ENCODE measurements at regions not wholly inside any gene's neighbourhood (a gene's known extent, or its start where the extent isn't known, plus 50 kb on each side); places are given as distances from the start of the nearest gene placed in this dataset.

DNA sequence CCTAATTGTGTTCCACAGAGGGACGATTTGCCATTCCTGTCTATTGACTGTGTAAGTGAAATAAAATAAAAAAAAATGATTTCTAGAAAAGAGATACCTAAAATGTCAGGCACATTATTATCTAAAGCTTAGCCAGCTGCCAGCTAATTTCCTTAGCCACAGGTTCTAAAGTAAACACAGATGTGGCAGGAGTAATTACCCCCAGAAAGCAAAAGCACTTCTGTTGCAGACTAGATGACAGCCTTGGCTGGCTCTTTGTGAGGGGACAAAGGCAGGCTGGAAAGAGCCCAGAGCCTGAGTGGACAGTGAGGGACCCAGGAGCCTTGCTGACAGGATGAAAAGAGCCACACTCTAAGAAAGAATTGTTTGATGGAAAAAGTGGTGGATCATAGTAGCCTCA, 418.1 kb downstream of the LRIG3 start:
- no peak overlapping the region for H3K4me3 ChIP-seq (ENCODE audit: low read depth, low read length)
- no peak for DNase-seq (ENCODE audit: low read depth)
- TF ChIP-seq, protein P1, sequence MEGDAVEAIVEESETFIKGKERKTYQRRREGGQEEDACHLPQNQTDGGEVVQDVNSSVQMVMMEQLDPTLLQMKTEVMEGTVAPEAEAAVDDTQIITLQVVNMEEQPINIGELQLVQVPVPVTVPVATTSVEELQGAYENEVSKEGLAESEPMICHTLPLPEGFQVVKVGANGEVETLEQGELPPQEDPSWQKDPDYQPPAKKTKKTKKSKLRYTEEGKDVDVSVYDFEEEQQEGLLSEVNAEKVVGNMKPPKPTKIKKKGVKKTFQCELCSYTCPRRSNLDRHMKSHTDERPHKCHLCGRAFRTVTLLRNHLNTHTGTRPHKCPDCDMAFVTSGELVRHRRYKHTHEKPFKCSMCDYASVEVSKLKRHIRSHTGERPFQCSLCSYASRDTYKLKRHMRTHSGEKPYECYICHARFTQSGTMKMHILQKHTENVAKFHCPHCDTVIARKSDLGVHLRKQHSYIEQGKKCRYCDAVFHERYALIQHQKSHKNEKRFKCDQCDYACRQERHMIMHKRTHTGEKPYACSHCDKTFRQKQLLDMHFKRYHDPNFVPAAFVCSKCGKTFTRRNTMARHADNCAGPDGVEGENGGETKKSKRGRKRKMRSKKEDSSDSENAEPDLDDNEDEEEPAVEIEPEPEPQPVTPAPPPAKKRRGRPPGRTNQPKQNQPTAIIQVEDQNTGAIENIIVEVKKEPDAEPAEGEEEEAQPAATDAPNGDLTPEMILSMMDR (IDR thresholded peaks at IDR 0.05; ENCODE audit: insufficient read depth, low read depth, low read length, missing control alignments): no peak

DNA sequence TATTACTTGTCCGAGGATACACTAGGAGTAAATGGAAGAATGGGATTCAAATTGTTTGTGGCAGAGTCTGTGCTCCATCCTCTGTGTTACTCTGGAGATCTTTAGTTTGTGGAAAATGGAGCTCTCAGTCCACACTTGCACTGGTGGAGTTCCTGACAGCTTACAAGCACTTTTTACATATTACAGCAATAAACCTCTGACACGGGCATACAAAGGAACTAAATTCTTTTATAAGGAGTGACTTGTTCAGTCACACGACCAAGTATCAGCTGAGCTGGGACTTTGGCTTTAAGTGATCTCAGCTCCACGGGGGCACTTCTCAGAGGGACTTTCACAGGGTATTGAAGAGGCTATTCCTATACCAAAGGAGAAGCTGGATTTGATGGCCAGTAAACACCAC, 417.5 kb downstream of the LRIG3 start:
- TF ChIP-seq, protein P1 (IDR thresholded peaks at IDR 0.05; ENCODE audit: insufficient read depth, low read depth, low read length, missing control alignments): no peak
- DNase-seq (ENCODE audit: low read depth): no peak
- no peak overlapping the region for H3K4me3 ChIP-seq (ENCODE audit: low read depth, low read length)

DNA sequence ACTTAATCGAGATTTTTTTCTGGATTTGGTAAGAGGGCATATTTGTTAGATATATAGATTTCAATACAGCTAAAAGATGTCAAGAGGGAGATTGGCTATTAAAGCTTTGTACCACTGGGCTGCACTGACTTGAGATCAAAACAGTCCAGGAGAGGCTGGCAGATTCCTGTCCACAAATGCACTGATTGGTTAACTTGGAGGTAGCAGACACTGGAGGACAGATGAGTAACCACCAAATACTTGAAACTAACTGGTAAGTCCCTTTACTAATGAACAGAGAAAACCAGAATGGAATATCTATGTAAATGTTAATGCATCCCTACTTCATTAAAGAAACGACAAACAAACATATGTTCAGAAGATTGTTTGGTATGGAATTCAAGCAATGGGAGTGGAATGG, 416.6 kb downstream of the LRIG3 start:
- H3K4me3 ChIP-seq (ENCODE audit: low read depth, low read length): no peak overlapping the region
- TF ChIP-seq, protein P1 (IDR thresholded peaks at IDR 0.05; ENCODE audit: insufficient read depth, low read depth, low read length, missing control alignments): no peak
- DNase-seq (ENCODE audit: low read depth): no peak

DNA sequence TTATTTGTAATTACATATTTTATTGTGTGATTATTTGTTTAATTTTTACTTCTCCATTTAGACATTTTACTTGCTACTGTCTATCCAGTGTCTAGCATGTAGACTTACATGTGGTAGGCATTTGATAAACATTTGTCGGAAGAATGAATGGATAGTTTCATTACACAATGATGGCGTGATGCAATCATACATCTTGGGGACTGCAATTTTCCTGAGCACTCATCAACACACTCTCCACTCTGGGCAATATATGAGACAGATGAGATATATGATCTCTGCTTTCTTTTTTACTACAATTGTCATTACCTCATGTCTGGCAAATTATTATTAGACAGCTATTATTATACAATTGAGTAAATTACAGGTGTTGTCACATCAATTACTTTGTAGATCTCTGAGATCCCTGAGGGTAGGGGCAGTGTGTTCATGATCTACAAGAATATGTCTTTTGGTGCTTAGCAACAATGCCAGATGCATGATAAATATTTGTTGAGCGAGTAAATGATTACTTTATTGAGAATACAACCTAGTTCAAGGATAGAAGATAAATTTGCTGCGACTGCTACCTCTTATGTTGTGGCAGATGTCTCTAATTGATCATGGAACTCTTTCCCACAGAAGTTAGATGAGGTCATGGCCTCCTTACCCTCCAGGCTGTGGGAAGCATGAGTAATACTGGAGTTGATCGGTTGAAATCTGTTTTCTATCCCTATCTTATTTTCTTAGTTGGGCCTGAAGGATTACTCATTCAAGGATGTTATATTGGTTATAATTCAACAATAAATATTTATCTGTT, 416.0 kb downstream of the LRIG3 start:
- TF ChIP-seq, protein P1 (IDR thresholded peaks at IDR 0.05; ENCODE audit: insufficient read depth, low read depth, low read length, missing control alignments): no peak
- DNase-seq (ENCODE audit: low read depth): no peak
- H3K4me3 ChIP-seq (ENCODE audit: low read depth, low read length): no peak overlapping the region

DNA sequence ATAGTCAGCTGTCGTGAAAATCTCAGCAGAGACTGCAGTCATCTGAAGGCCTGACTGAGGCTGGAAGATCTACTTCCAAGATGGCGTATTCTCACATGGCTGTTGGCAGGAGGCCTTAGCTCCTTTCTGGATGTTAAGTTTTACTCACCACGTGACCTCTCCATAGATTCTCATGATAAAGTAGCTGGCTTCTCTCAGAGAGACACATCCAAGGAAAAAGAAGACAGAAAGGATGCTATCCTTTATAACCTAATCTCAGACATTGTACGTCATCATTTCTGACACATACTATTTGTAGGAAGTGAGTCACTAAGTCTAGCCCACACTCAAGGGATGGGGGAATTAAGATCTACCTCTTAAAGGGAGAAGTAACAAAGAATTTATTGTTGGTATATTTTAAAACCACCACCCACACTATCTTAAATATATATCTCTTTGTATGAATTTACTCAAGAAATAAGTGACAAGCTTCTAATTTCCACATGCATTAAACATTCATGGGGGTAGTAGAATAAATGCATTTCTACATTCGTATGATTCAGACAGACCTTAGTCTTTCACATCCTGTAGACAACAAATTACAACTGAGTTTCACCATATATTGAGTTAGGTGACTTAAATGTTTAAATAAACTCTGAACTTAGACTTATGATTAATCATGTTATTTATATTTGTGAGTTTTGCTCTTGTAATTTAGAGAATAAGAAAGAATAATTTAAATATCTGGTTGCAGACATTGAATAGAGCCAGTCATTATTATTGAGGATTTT, 411.0 kb downstream of the LRIG3 start:
- no peak overlapping the region for H3K4me3 ChIP-seq (ENCODE audit: low read depth, low read length)
- TF ChIP-seq, protein P1 (IDR thresholded peaks at IDR 0.05; ENCODE audit: insufficient read depth, low read depth, low read length, missing control alignments): no peak
- DNase-seq (ENCODE audit: low read depth): no peak

DNA sequence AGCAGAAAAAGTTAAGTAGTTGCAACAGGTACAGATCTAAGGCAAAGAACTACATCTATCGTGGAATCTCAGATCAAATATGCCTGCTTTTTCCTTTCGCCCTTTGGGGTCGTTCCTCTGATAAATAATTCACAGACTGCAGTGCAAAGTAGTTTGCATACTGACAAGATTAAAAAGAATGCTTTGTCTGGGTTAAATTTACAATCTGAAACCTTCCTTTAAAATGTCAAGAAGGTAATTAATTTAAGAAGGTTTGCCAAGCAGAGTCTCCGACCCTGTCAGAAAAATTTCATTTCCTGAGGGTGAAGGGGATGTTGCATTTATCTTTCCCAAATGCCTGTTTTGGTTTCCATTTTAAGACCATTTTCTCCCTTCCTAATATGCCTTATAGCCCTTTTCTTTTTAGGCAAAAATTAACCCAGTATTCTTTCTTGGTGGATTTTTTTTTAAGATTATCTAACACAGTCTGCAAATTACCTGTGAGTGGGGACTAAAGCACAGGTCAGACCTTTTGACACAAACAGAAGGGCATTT, 406.9 kb downstream of the LRIG3 start:
- H3K4me3 ChIP-seq (ENCODE audit: low read depth, low read length): no peak overlapping the region
- TF ChIP-seq, protein P1 (IDR thresholded peaks at IDR 0.05; ENCODE audit: insufficient read depth, low read depth, low read length, missing control alignments): no peak
- DNase-seq (ENCODE audit: low read depth): no peak

Measured in GM12865 (cell line).